Hematopoietic multipotent progenitor cell (in vitro differentiated cells): ENCODE measurements at regions not wholly inside any gene's neighbourhood (a gene's known extent, or its start where the extent isn't known, plus 50 kb on each side); places are given as distances from the start of the nearest gene placed in this dataset.
"Not testable (repeated sequence)": the region's sequence is repeated elsewhere in the genome, so short reads cannot be mapped to it uniquely, and the experiment has no call there.

Source experiments
- DNase-seq, 3 donors: peaks; one replicate each; pipeline ENCODE4 v3.0.0-alpha.2; 2011 to 2015; ENCODE audit warnings: low read depth in 2 of 3, low spot score in 2 of 3

- DNase-seq = no peak
These were observed 97.2 kb upstream of the GLI2 start for GRCh38 chr2:120638450-120638849.

DNA sequence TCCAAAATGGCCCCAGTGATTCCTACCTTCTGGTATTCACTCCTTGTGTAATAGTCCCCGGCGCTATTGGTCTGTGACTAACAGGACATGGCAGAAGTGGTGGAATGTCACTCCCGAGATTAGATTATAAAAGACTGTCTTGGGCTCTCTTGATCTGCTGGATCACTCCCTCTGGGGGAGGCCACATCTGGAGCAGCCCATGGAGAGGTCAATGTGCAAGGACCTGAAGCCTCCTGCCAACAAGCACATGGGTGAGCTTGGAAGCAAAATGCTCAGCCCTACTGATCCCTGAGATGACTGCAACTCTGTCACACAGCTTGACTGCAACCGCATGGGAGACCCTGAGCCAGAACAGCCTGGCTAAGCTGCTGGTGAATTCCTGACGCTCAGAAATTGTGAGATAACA, 94.3 kb upstream of the GLI2 start:
- no peak for DNase-seq

GRCh38 chr2:120642646-120643045, 93.0 kb upstream of the GLI2 start:
- no peak for DNase-seq

- DNase-seq = no peak
These were observed 88.7 kb upstream of the GLI2 start for GRCh38 chr2:120646994-120647393.

DNA sequence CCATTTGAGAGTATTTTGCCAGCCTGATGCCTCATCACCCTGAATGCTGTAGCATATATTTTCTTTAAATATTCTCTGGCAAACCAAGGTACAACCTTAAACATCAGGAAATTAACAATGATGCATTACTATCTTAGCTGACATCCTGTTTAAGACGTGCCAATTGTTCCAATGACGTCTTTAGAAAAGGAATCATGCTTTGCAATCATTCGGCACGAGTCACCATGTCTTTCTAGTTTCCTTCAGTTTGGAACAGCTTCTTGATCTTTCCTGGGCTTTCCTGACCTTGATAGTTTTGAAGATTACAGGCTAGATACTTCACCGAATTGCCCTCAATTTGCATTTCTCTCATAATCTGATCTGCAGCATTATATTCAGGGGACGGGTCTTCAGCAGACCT, 88.2 kb upstream of the GLI2 start:
- no peak for DNase-seq

GRCh38 chr2:120649381-120649780, 86.3 kb upstream of the GLI2 start:
- DNase-seq = not testable (repeated sequence)

DNA sequence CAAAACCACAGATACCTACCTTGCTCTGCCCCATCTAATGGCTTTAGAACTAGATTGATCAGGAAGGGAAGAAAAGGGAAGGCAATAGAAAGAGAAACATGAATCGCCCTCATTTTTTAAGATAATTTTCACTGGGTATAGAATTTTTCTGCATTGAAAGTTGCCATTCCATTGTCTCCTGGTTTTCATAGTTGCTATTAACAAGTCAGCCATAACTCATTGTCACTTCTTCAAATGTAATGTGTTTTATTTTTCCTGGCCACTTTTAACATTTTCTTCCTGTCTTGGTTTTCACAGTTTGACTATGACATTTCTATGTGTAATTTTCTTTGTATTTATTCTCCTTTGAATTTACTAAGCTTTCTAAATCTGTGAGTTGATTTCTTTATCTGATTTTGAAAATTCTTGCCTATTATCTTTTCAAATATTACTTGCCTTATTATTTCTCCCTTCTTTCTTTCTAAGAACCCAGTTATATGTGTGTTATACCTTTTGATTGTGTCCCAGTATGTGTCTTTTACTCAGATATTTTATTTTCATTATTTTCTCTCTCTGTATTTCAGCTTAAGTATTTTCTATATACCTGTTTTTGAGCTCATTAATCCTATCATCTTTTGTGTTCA, 85.5 kb upstream of the GLI2 start:
- DNase-seq = no peak

GRCh38 chr2:120651818-120652217, 83.8 kb upstream of the GLI2 start:
- DNase-seq = no peak

GRCh38 chr2:120653046-120653445, 82.6 kb upstream of the GLI2 start:
- no peak for DNase-seq

GRCh38 chr2:120653871-120654270, 81.8 kb upstream of the GLI2 start:
- no peak for DNase-seq

DNA sequence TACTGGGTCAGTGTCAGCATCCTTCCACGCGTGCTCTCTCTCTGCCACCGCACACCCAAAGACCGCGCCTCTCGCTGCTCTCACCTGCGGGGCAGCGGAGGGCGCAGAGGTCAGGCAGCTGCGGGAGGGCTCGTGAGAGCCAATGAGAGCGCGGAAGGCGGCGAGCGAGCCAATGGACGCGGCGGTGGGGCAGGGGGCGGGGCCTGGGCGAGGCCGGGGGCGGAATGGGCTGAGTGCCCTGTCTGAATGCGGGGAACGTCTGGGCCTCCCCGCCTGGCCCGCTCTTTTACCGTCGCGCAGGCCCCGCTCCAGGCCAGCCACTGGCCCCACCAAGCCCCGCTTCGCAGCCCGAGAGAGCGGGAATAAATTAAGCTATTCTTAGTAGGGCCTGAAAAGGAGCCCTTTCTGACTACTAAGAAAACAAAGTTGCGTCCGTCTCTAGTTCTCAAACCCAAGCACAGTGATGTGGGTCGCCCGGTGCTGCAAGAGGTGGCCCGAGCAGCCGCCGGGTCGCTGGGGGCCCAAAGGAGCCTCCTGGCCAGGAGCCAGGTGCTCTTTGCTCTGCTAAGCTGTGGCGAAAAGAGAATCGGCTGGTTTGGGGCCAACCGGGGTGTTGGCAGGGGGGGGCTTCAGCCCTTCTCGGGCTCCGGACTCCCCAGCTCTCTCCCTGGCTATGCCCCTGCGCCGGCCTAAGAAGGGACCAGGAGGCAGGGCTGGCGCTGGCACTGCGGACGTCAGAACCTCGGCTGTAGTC, 81.1 kb upstream of the GLI2 start:
- no peak for DNase-seq

- DNase-seq = no peak
These were observed 79.3 kb upstream of the GLI2 start for GRCh38 chr2:120656273-120656950.

DNA sequence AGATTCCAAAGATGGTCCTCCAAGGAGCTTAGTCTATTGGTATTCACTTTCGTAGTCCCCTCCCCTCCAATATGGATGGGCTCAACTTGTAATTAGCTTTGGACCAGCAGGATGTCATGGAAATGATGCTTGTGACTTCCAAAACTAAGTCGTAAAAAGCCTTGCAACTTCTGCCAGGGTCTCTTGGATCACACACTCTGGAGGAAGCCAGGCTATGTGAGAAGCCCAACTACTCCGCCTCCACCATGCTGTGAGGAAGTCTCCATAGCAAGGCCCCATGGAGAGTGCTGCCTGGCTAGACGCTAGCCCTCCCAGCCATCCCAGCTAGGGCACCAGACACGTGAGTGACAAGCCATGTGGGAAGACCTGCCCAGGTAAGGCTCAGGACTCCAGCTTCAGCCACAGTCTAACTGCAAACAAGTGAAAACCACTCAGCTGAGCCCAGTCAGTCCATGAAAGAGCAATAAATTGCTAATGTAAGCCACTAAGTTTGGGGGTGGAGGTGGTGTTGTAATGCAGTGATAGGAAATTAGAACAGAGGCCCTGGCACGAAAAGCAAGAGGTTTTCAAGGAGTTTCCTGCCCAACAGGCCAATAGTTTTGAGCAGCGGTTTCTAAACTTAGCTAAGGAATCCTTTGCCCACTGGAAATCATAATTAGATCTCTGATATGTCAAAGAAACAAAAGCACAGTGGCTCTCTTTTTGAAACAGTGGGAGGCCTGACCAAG, 77.5 kb upstream of the GLI2 start:
- no peak for DNase-seq

GRCh38 chr2:120658770-120659158, 76.9 kb upstream of the GLI2 start:
- DNase-seq = no peak

- DNase-seq = no peak
These were observed 76.2 kb upstream of the GLI2 start for GRCh38 chr2:120659275-120659977.

DNA sequence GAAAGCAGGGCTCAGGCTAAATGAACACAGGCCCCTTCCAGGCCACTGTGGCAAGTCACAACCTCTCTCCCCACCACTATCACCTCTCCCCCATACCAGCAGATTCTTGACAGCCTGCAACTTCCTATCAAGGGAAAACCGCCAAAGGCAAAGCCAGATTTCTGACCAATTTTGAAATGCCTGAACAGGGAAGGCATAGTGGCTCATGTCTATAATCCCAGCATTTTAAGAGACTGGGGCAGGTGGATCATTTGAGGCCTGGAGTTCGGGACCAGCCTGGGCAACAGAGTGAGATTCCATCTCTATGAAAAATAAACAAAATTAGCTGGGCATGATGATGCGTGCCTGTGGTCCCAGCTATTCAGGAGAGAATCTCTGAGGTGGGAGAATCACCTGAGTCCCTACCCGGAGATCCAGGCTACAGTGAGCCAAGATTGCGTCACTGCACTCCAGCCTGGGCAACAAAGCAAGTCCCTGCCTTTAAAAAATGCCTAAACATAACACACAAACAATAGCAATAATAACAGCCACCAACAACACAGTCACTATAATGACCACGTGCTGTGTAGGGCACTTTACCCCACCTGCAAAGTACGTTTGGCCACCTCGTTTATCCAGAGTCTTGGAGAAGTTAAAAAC, 75.5 kb upstream of the GLI2 start:
- no peak for DNase-seq

GRCh38 chr2:120660771-120661459, 74.8 kb upstream of the GLI2 start:
- no peak for DNase-seq

DNA sequence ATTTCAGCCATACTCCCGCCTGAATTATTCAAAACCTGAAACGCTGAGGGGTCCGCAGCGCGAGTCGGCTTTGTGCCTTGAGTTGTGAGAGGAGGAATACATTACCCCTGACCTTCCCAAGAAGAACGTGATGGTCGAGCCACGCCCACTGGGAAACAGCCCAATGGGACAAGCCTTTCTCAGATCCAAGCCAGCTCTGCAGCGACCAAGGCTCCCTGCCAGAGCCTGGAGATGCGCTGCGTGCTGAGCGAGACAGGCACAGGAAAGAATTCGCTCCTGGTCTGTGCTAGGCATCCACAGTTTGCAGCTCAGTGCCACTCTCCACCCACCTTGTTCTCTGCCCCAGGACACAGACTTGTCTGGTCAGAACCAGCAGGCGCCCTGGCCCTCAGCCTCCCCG, 74.1 kb upstream of the GLI2 start:
- no peak for DNase-seq

DNA sequence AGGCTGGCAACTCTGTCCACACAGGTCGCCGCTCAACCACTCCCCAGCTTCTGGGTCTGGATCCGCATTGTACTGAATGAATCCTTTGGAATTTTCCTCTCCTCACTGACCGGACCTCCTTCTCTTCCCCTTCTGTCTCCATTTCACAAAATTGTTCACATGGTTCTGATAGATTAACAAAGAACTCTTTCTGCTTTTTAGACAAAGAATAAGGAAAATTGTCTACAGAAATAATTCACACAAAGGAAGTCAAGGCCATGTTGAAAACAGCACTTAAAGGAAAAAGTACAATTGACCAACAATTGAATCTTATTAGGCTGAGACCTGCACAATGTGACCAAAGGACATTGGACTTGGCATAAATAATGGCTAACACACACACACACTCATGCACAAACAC, 73.6 kb upstream of the GLI2 start:
- DNase-seq = no peak

DNA sequence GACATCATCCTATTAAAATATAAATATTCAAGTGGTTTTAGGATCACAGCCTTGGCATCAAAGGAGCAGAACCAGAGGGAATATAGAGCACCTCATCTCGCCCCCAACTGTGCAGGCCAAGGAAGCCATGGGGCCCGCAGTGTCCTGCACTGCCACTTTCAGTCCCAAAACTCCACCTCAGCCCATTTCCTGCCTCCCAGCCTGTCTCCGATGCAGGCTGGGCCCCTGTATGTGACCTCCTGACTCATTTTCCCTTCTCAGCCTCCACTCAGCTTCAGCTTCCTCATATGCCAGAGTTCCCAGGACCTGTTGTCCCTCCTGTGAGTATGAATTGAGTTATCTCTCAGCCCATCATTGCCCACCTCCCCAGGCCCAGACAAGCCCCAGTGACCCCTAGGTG, 72.9 kb upstream of the GLI2 start:
- DNase-seq = no peak
